Gastrocnemius medialis (tissue), 4 donors: ENCODE measurements at regions not wholly inside any gene's neighbourhood (a gene's known extent, or its start where the extent isn't known, plus 50 kb on each side); places are given as distances from the start of the nearest gene placed in this dataset.
"Not testable (repeated sequence)": the region's sequence is repeated elsewhere in the genome, so short reads cannot be mapped to it uniquely, and the experiment has no call there.

Experiments
- POLR2A ChIP-seq, 2 donors: fragments of 450-650 bp; IDR thresholded peaks; one replicate each; pipeline ENCODE4 v1.6.1; 2017; ENCODE audit warnings: antibody characterized with exemption in 2 of 2, mild to moderate bottlenecking in 2 of 2, moderate library complexity in 2 of 2
- TF ChIP-seq, protein P1 (sequence below), 5 experiments: fragments of 450-650 bp in 3 of 5; fragments of 200-600 bp in 2 of 5; sonication (generic) in 2 of 5; IDR thresholded peaks in 4 of 5; conservative IDR thresholded peaks in 1 of 5; 1 replicate in 4 of 5; 2 replicates in 1 of 5; pipeline ENCODE4 v1.5.1; 2016 to 2019; ENCODE audit warnings: antibody characterized with exemption in 5 of 5, mild to moderate bottlenecking in 3 of 5, moderate library complexity in 3 of 5

DNA sequence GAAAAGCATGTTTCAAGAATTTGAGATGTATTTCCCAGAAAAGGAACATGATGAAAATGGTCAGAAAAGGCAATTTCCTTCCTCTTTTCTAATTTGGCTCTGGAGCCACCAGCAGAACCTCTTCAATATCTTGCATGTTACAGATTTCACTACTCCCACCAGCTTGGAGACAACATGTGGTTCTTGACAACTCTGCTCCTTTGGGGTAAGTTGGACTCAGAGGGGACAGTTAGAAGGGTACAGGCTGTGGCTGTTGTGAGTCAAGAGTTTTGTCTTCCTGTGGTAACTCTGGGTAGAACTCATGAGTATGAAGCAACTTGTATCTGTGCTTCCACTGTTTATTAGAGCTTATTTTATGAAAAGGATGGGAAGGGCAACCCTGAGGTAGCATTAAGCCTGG, 96.9 kb downstream of the FAM72B start:
- TF ChIP-seq, protein P1, sequence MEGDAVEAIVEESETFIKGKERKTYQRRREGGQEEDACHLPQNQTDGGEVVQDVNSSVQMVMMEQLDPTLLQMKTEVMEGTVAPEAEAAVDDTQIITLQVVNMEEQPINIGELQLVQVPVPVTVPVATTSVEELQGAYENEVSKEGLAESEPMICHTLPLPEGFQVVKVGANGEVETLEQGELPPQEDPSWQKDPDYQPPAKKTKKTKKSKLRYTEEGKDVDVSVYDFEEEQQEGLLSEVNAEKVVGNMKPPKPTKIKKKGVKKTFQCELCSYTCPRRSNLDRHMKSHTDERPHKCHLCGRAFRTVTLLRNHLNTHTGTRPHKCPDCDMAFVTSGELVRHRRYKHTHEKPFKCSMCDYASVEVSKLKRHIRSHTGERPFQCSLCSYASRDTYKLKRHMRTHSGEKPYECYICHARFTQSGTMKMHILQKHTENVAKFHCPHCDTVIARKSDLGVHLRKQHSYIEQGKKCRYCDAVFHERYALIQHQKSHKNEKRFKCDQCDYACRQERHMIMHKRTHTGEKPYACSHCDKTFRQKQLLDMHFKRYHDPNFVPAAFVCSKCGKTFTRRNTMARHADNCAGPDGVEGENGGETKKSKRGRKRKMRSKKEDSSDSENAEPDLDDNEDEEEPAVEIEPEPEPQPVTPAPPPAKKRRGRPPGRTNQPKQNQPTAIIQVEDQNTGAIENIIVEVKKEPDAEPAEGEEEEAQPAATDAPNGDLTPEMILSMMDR (IDR thresholded peaks at IDR 0.05 in 4 of 5, conservative IDR thresholded peaks at IDR 0.05 in 1 of 5): not testable (repeated sequence)
- TF ChIP-seq POLR2A (IDR thresholded peaks at IDR 0.05): not testable (repeated sequence)
